Keratinocyte (primary cell): ENCODE measurements at regions not wholly inside any gene's neighbourhood (a gene's known extent, or its start where the extent isn't known, plus 50 kb on each side); places are given as distances from the start of the nearest gene placed in this dataset.

Experiments used
- CTCF ChIP-seq, 3 experiments: IDR thresholded peaks in 1 of 3; conservative IDR thresholded peaks in 1 of 3; optimal IDR thresholded peaks in 1 of 3; 2 replicates in 2 of 3; 3 replicates in 1 of 3; pipeline versions ENCODE3 to v1.5.1; 2011; ENCODE audit warnings: low read length in 3 of 3, mild to moderate bottlenecking in 3 of 3, moderate library complexity in 2 of 3, control low read depth in 1 of 3, inconsistent platforms in 1 of 3; ENCODE audit not compliant: insufficient read depth in 2 of 3; ENCODE audit errors: extremely low read depth in 1 of 3
- EZH2 ChIP-seq: IDR thresholded peaks from one replicate; pipeline ENCODE4 v1.6.1; 2012; ENCODE audit warnings: inconsistent platforms, mild to moderate bottlenecking, low read length, moderate library complexity

- TF ChIP-seq CTCF (optimal IDR thresholded peaks at IDR 0.05 in 1 of 3, IDR thresholded peaks at IDR 0.05 in 1 of 3, conservative IDR thresholded peaks at IDR 0.05 in 1 of 3; ENCODE audit: extremely low read depth in 1 of 3, insufficient read depth in 2 of 3, low read length in 3 of 3) = no peak
- TF ChIP-seq EZH2 = no peak
Measured at GRCh38 chr3:135532021-135532420, 433.5 kb upstream of the PPP2R3A start.
